T-cell (primary cell): ENCODE measurements at regions not wholly inside any gene's neighbourhood (a gene's known extent, or its start where the extent isn't known, plus 50 kb on each side); places are given as distances from the start of the nearest gene placed in this dataset.

Experiments used
- ATAC-seq, 4 experiments: fragments of 200-7000 bp in 3 of 4; fragments of 150-1000 bp in 1 of 4; cut with Tn5 transposase; replicated peaks in 1 of 4; 1 replicate in 3 of 4; 2 replicates in 1 of 4; pipeline ENCODE4 v1.10.0; 2021; ENCODE audit warnings: moderate library complexity in 3 of 4, mild to moderate bottlenecking in 2 of 4, moderate number of reproducible peaks in 1 of 4
- CTCF ChIA-PET, 2 donors: fragments of 300-600 bp; sonication (Branson Sonifier 250); formaldehyde crosslinking; loops; one replicate each; lab custom pipeline; 2022; ENCODE audit warnings: antibody characterized with exemption in 2 of 2; lab: Charles Lee
- POLR2A ChIA-PET, 2 donors: fragments of 300-600 bp; sonication (Branson Sonifier 250); formaldehyde crosslinking; loops; one replicate each; lab custom pipeline; 2022; ENCODE audit warnings: antibody characterized with exemption in 2 of 2; lab: Charles Lee
- DNase-seq, 35 experiments: peaks; one replicate each; pipeline versions ENCODE4 v3.0.0 to v3.0.0-alpha.2; 2013 to 2023
- H3K27ac ChIP-seq: one replicate; pipeline ENCODE4 v1.5.1; 2013; ENCODE audit warnings: low read length
- H3K27me3 ChIP-seq, 2 experiments: replicated peaks in 1 of 2; 1 replicate in 1 of 2; 2 replicates in 1 of 2; pipeline versions ENCODE4 v1.6.1 to v1.7.0; 2013; ENCODE audit warnings: low read length in 1 of 2, mixed read lengths in 1 of 2; ENCODE audit not compliant: control insufficient read depth in 2 of 2, insufficient read depth in 2 of 2; ENCODE audit errors: extremely low read depth in 1 of 2
- H3K36me3 ChIP-seq, 2 donors: 1 replicate in 1 of 2; 2 replicates in 1 of 2; pipeline versions ENCODE4 v1.6.1 to v1.7.0; 2013; ENCODE audit warnings: low read length in 1 of 2; ENCODE audit not compliant: control insufficient read depth in 2 of 2, insufficient read depth in 1 of 2; ENCODE audit errors: extremely low read depth in 1 of 2
- H3K4me1 ChIP-seq, 2 experiments: 1 replicate in 1 of 2; 2 replicates in 1 of 2; pipeline versions ENCODE4 v1.6.1 to v1.7.0; 2013; ENCODE audit warnings: low read length in 2 of 2, mixed read lengths in 1 of 2; ENCODE audit not compliant: insufficient read depth in 2 of 2, control insufficient read depth in 1 of 2; ENCODE audit errors: extremely low read depth in 1 of 2
- H3K4me3 ChIP-seq, 2 donors: 1 replicate in 1 of 2; 2 replicates in 1 of 2; pipeline versions ENCODE4 v1.5.1 to v1.7.0; 2013; ENCODE audit warnings: mild to moderate bottlenecking in 2 of 2, low read length in 1 of 2, moderate library complexity in 1 of 2; ENCODE audit not compliant: control insufficient read depth in 1 of 2; ENCODE audit errors: extremely low read depth in 1 of 2
- H3K9me3 ChIP-seq: 2 replicates; pipeline ENCODE4 v1.7.0; 2013
- H3K27ac Mint-ChIP-seq, 2 donors: one replicate each; pipeline ENCODE4 v1.8.0; 2020 to 2021; ENCODE audit warnings: mild to moderate bottlenecking in 2 of 2, mixed read lengths in 2 of 2
- H3K27me3 Mint-ChIP-seq, 2 donors: one replicate each; pipeline ENCODE4 v1.8.0; 2021 to 2022; ENCODE audit warnings: mixed read lengths in 2 of 2
- H3K36me3 Mint-ChIP-seq: one replicate; pipeline ENCODE4 v1.8.0; 2021; ENCODE audit warnings: mixed read lengths
- H3K4me1 Mint-ChIP-seq, 3 donors: one replicate each; pipeline ENCODE4 v1.8.0; 2020 to 2022; ENCODE audit warnings: mixed read lengths in 3 of 3, mild to moderate bottlenecking in 1 of 3
- H3K4me3 Mint-ChIP-seq, 3 donors: one replicate each; pipeline ENCODE4 v1.8.0; 2020 to 2022; ENCODE audit warnings: mild to moderate bottlenecking in 3 of 3, mixed read lengths in 3 of 3, moderate library complexity in 3 of 3
- H3K9me3 Mint-ChIP-seq, 3 donors: one replicate each; pipeline ENCODE4 v1.8.0; 2020 to 2022; ENCODE audit warnings: mixed read lengths in 3 of 3
- WGBS: methylation state at CpG from one replicate; pipeline ENCODE4 v1.1.5; 2013; ENCODE audit warnings: missing lambda C conversion rate; ENCODE audit not compliant: insufficient coverage; 5-methylcytosine and 5-hydroxymethylcytosine counted together

GRCh38 chr2:172239944-172240590, 137.4 kb upstream of the DLX2 start:
- peaks cover 10 to 20% (median 16%) of the 10 kb centered on the region in 3 donors for H3K4me1 Mint-ChIP-seq
- no peaks in the 10 kb centered on the region for H3K9me3 Mint-ChIP-seq
- H3K27ac Mint-ChIP-seq: no peak overlapping the region
- Histone ChIP-seq H3K9me3 (no peaks in the 10 kb centered on the region), H3K4me3 (no peak overlapping the region), H3K27me3 (peaks cover 0 to 13% of the 10 kb centered on the region in 2 experiments), H3K36me3 (no peaks in the 10 kb centered on the region), H3K27ac (no peak overlapping the region), H3K4me1 (peaks cover 0 to 12% of the 10 kb centered on the region in 2 experiments)
- POLR2A ChIA-PET: interaction anchor here in 1 of 2 donors (1.0 kb wide), 1 partner anchor 8 kb away, joined by 3 read pairs; no protein-coding TSS in a partner anchor
- DNase-seq (no peak), ATAC-seq (no peak)
- H3K4me3 Mint-ChIP-seq: no peak overlapping the region
- peaks cover 6 to 19% of the 10 kb centered on the region in 2 donors for H3K27me3 Mint-ChIP-seq
- H3K36me3 Mint-ChIP-seq: no peaks in the 10 kb centered on the region
- CTCF ChIA-PET: no interaction called here
- WGBS: 100% methylated on average over 2 of the region's 8 CpGs

GRCh38 chr2:172241222-172241621, 138.5 kb upstream of the DLX2 start:
- Mint-ChIP-seq H3K27ac (no peak overlapping the region), H3K4me1 (peaks cover 1 to 10% (median 9%) of the 10 kb centered on the region in 3 donors), H3K4me3 (no peak overlapping the region), H3K9me3 (no peaks in the 10 kb centered on the region), H3K27me3 (peaks cover 5 to 14% of the 10 kb centered on the region in 2 donors), H3K36me3 (no peaks in the 10 kb centered on the region)
- DNase-seq: no peak
- Histone ChIP-seq H3K4me1 (peaks cover 0 to 6% of the 10 kb centered on the region in 2 experiments), H3K4me3 (no peak overlapping the region), H3K9me3 (no peaks in the 10 kb centered on the region), H3K27ac (no peak overlapping the region), H3K27me3 (peaks cover 0 to 7% of the 10 kb centered on the region in 2 experiments), H3K36me3 (no peaks in the 10 kb centered on the region)
- ATAC-seq: no peak
- ChIA-PET POLR2A (no interaction called here), CTCF (no interaction called here)
- WGBS: 60% methylated on average over 2 of the region's 3 CpGs

GRCh38 chr2:172242471-172242870, 139.8 kb upstream of the DLX2 start:
- H3K4me1 ChIP-seq: peaks cover 0 to 6% of the 10 kb centered on the region in 2 experiments
- H3K4me3 Mint-ChIP-seq: no peak overlapping the region
- H3K36me3 ChIP-seq: no peaks in the 10 kb centered on the region
- no peak overlapping the region for H3K4me3 ChIP-seq
- ChIA-PET POLR2A (no interaction called here), CTCF (interaction anchor here in 1 of 2 donors (0.7 kb wide), 1 partner anchor 219 kb away, joined by 3 read pairs; no protein-coding TSS in a partner anchor)
- H3K9me3 Mint-ChIP-seq: no peaks in the 10 kb centered on the region
- H3K27ac Mint-ChIP-seq: no peak overlapping the region
- H3K27me3 Mint-ChIP-seq: peaks cover 5 to 12% of the 10 kb centered on the region in 2 donors
- no peaks in the 10 kb centered on the region for H3K9me3 ChIP-seq
- H3K27me3 ChIP-seq: peaks cover 0 to 12% of the 10 kb centered on the region in 2 experiments
- H3K27ac ChIP-seq: no peak overlapping the region
- no peaks in the 10 kb centered on the region for H3K36me3 Mint-ChIP-seq
- no peak for ATAC-seq
- WGBS: no CpG with 5 or more reads among the region's 1 CpG
- peaks cover 2 to 13% (median 9%) of the 10 kb centered on the region in 3 donors for H3K4me1 Mint-ChIP-seq
- DNase-seq: no peak

- Mint-ChIP-seq H3K9me3 (no peaks in the 10 kb centered on the region), H3K4me1 (peaks cover 2 to 13% (median 9%) of the 10 kb centered on the region in 3 donors), H3K4me3 (no peak overlapping the region), H3K27ac (no peak overlapping the region), H3K27me3 (peaks cover 3 to 11% of the 10 kb centered on the region in 2 donors), H3K36me3 (no peaks in the 10 kb centered on the region)
- ChIA-PET POLR2A (no interaction called here), CTCF (interaction anchor here (0.5 to 0.7 kb wide), 2 partner anchors 218 to 322 kb away, joined by 3 read pairs; no protein-coding TSS in a partner anchor)
- WGBS: no CpG with 5 or more reads among the region's 1 CpG
- H3K27me3 ChIP-seq: peaks cover 0 to 13% of the 10 kb centered on the region in 2 experiments
- no peak for DNase-seq
- H3K9me3 ChIP-seq: no peaks in the 10 kb centered on the region
- H3K4me3 ChIP-seq: no peak overlapping the region
- peaks cover 0 to 6% of the 10 kb centered on the region in 2 experiments for H3K4me1 ChIP-seq
- H3K27ac ChIP-seq: no peak overlapping the region
- H3K36me3 ChIP-seq: no peaks in the 10 kb centered on the region
- no peak for ATAC-seq
Measured at GRCh38 chr2:172242961-172243360, 140.3 kb upstream of the DLX2 start.

GRCh38 chr2:172244419-172245130, 141.9 kb upstream of the DLX2 start:
- Mint-ChIP-seq H3K27me3 (peaks cover 0 to 3% of the 10 kb centered on the region in 2 donors), H3K36me3 (no peaks in the 10 kb centered on the region), H3K4me1 (peaks cover 2 to 13% (median 9%) of the 10 kb centered on the region in 3 donors), H3K27ac (no peak overlapping the region), H3K9me3 (no peaks in the 10 kb centered on the region), H3K4me3 (no peak overlapping the region)
- DNase-seq (no peak), ATAC-seq (no peak)
- WGBS: no CpG with 5 or more reads among the region's 3 CpGs
- Histone ChIP-seq H3K9me3 (no peaks in the 10 kb centered on the region), H3K27ac (no peak overlapping the region), H3K27me3 (peaks cover 0 to 7% of the 10 kb centered on the region in 2 experiments), H3K4me1 (peaks cover 0 to 6% of the 10 kb centered on the region in 2 experiments), H3K4me3 (no peak overlapping the region), H3K36me3 (no peaks in the 10 kb centered on the region)
- POLR2A ChIA-PET: no interaction called here
- CTCF ChIA-PET: no interaction called here

- CTCF ChIA-PET: interaction anchor here in 1 of 2 donors (0.6 kb wide), 1 partner anchor 43 kb away, joined by 5 read pairs; no protein-coding TSS in a partner anchor
- no peak for ATAC-seq
- POLR2A ChIA-PET: no interaction called here
- H3K4me1 ChIP-seq: peaks cover 0 to 6% of the 10 kb centered on the region in 2 experiments
- peaks cover 8 to 17% (median 15%) of the 10 kb centered on the region in 3 donors for H3K4me1 Mint-ChIP-seq
- H3K27ac Mint-ChIP-seq: no peak overlapping the region
- H3K27me3 Mint-ChIP-seq: no peaks in the 10 kb centered on the region
- no peak for DNase-seq
- no peaks in the 10 kb centered on the region for H3K9me3 ChIP-seq
- peaks cover 0 to 7% of the 10 kb centered on the region in 2 experiments for H3K27me3 ChIP-seq
- no peak overlapping the region for H3K4me3 Mint-ChIP-seq
- no peak overlapping the region for H3K27ac ChIP-seq
- H3K4me3 ChIP-seq: no peak overlapping the region
- 78% methylated on average over 3 of the region's 4 CpGs for WGBS
- no peaks in the 10 kb centered on the region for H3K9me3 Mint-ChIP-seq
- H3K36me3 Mint-ChIP-seq: no peaks in the 10 kb centered on the region
- no peaks in the 10 kb centered on the region for H3K36me3 ChIP-seq
Measured at GRCh38 chr2:172246649-172247048, 143.9 kb upstream of the DLX2 start.
